ENCODE measurements at regions not wholly inside any gene's neighbourhood (a gene's known extent, or its start where the extent isn't known, plus 50 kb on each side); places are given as distances from the start of the nearest gene placed in this dataset.

DNA sequence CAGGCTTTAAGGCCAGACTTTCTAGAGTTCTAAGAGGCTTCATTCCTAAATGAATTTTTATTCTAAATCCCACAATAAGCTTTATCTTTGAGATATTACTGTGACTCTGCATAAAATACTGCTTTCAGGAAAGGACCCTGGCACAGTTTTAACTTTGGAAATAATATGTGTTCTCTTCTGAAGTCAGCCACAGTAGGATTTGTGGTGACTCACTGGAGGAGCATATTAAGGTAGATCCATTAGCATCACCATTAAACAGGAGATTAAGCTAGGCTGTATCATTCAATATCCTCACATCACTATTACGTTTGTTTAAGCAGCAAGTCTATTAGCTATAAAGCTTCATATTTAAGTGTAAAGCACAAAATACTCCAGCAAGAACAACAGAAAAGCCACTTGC is 186.1 kb upstream of the IZUMO3 start:
- H3K36me3 ChIP-seq (ENCODE audit: control insufficient read depth in 2 of 2, insufficient read depth in 1 of 2, low read length in 2 of 2) = no peaks in the 10 kb centered on the region
- no peaks in the 10 kb centered on the region for H3K9me3 ChIP-seq (ENCODE audit: control insufficient read depth, insufficient read depth, low read depth, low read length)
- ChIA-PET POLR2A (no interaction called here), CTCF (interaction anchor here (0.6 kb wide), 1 partner anchor 49 kb away, joined by 3 read pairs; no protein-coding TSS in a partner anchor)
- TF ChIP-seq ZNF2 (tag by site-specific recombination; IDR thresholded peaks at IDR 0.05) (no peak), ZNF121 (tag by site-specific recombination; IDR thresholded peaks at IDR 0.05) (no peak), ZNF561 (tag by site-specific recombination; IDR thresholded peaks at IDR 0.05; ENCODE audit: borderline replicate concordance) (no peak), HOXC10 (CRISPR knock-in tag; IDR thresholded peaks at IDR 0.05) (no peak), ZNF302 (tag by site-specific recombination; IDR thresholded peaks at IDR 0.05; ENCODE audit: low read depth) (no peak), ZSCAN30 (tag by site-specific recombination; IDR thresholded peaks at IDR 0.05) (no peak), ZNF221 (tag by site-specific recombination; IDR thresholded peaks at IDR 0.05; ENCODE audit: borderline replicate concordance) (no peak)
- TF ChIP-seq, protein P1, sequence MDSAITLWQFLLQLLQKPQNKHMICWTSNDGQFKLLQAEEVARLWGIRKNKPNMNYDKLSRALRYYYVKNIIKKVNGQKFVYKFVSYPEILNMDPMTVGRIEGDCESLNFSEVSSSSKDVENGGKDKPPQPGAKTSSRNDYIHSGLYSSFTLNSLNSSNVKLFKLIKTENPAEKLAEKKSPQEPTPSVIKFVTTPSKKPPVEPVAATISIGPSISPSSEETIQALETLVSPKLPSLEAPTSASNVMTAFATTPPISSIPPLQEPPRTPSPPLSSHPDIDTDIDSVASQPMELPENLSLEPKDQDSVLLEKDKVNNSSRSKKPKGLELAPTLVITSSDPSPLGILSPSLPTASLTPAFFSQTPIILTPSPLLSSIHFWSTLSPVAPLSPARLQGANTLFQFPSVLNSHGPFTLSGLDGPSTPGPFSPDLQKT (IDR thresholded peaks at IDR 0.05; ENCODE audit: borderline replicate concordance, low read depth, low read length) = no peak
- TF ChIP-seq, protein P2, sequence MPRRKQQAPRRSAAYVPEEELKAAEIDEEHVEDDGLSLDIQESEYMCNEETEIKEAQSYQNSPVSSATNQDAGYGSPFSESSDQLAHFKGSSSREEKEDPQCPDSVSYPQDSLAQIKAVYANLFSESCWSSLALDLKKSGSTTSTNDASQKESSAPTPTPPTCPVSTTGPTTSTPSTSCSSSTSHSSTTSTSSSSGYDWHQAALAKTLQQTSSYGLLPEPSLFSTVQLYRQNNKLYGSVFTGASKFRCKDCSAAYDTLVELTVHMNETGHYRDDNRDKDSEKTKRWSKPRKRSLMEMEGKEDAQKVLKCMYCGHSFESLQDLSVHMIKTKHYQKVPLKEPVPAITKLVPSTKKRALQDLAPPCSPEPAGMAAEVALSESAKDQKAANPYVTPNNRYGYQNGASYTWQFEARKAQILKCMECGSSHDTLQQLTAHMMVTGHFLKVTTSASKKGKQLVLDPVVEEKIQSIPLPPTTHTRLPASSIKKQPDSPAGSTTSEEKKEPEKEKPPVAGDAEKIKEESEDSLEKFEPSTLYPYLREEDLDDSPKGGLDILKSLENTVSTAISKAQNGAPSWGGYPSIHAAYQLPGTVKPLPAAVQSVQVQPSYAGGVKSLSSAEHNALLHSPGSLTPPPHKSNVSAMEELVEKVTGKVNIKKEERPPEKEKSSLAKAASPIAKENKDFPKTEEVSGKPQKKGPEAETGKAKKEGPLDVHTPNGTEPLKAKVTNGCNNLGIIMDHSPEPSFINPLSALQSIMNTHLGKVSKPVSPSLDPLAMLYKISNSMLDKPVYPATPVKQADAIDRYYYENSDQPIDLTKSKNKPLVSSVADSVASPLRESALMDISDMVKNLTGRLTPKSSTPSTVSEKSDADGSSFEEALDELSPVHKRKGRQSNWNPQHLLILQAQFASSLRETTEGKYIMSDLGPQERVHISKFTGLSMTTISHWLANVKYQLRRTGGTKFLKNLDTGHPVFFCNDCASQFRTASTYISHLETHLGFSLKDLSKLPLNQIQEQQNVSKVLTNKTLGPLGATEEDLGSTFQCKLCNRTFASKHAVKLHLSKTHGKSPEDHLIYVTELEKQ (tag by site-specific recombination; IDR thresholded peaks at IDR 0.05; ENCODE audit: borderline replicate concordance) = no peak
- no peak overlapping the region for H3K27ac ChIP-seq (ENCODE audit: extremely low read depth, low read depth, low read length)
- no peaks in the 10 kb centered on the region for H3K4me1 ChIP-seq (ENCODE audit: control insufficient read depth, insufficient read depth, low read length)
- H3K4me3 ChIP-seq (ENCODE audit: low read depth, low read length) = no peak overlapping the region

DNA sequence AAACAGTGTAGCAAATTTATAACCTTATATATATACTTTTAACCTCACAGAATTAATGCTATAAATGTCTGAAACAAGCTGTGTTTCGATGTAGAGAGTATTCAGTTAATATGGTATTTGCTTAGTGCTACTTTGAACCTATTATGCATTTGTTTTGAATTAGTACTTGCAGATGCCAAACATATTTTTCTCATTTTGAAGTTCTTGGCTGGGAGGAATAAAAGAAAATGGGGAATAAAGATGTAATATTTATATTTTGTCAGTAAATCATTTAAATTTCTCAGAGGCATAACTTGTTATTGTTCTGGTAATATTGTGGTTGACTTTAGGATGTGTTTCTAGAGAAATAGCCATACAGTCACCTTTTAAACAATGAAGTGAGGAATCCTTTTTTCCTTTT is 175.9 kb upstream of the IZUMO3 start:
- no peaks in the 10 kb centered on the region for H3K36me3 ChIP-seq (ENCODE audit: control insufficient read depth in 2 of 2, insufficient read depth in 1 of 2, low read length in 2 of 2)
- H3K9me3 ChIP-seq (ENCODE audit: control insufficient read depth, insufficient read depth, low read depth, low read length) = no peaks in the 10 kb centered on the region
- TF ChIP-seq ZNF335 (tag by site-specific recombination; conservative IDR thresholded peaks at IDR 0.05) (no peak), ZNF223 (tag by site-specific recombination; IDR thresholded peaks at IDR 0.05) (no peak), ZNF140 (tag by site-specific recombination; IDR thresholded peaks at IDR 0.05) (no peak), ZNF274 (IDR thresholded peaks at IDR 0.05; ENCODE audit: low read length) (no peak), ZNF274 (tag by site-specific recombination; IDR thresholded peaks at IDR 0.05; ENCODE audit: borderline replicate concordance) (no peak), ZNF416 (tag by site-specific recombination; IDR thresholded peaks at IDR 0.05) (no peak), ZNF768 (tag by site-specific recombination; IDR thresholded peaks at IDR 0.05) (no peak), MZF1 (tag by site-specific recombination; IDR thresholded peaks at IDR 0.05; ENCODE audit: borderline replicate concordance) (no peak), ZNF776 (tag by site-specific recombination; IDR thresholded peaks at IDR 0.05; ENCODE audit: borderline replicate concordance) (no peak), ZNF426 (tag by site-specific recombination; IDR thresholded peaks at IDR 0.05) (no peak), BCL11A (tag by site-specific recombination; IDR thresholded peaks at IDR 0.05; ENCODE audit: low read depth) (no peak), ZNF292 (tag by site-specific recombination; IDR thresholded peaks at IDR 0.05; ENCODE audit: borderline replicate concordance, low read depth) (no peak), ZIC2 (tag by site-specific recombination; IDR thresholded peaks at IDR 0.05) (no peak)
- TF ChIP-seq, protein P3, sequence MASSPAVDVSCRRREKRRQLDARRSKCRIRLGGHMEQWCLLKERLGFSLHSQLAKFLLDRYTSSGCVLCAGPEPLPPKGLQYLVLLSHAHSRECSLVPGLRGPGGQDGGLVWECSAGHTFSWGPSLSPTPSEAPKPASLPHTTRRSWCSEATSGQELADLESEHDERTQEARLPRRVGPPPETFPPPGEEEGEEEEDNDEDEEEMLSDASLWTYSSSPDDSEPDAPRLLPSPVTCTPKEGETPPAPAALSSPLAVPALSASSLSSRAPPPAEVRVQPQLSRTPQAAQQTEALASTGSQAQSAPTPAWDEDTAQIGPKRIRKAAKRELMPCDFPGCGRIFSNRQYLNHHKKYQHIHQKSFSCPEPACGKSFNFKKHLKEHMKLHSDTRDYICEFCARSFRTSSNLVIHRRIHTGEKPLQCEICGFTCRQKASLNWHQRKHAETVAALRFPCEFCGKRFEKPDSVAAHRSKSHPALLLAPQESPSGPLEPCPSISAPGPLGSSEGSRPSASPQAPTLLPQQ (tag by site-specific recombination; IDR thresholded peaks at IDR 0.05) = no peak
- TF ChIP-seq, protein P4, sequence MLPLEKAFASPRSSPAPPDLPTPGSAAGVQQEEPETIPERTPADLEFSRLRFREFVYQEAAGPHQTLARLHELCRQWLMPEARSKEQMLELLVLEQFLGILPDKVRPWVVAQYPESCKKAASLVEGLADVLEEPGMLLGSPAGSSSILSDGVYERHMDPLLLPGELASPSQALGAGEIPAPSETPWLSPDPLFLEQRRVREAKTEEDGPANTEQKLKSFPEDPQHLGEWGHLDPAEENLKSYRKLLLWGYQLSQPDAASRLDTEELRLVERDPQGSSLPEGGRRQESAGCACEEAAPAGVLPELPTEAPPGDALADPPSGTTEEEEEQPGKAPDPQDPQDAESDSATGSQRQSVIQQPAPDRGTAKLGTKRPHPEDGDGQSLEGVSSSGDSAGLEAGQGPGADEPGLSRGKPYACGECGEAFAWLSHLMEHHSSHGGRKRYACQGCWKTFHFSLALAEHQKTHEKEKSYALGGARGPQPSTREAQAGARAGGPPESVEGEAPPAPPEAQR (tag by site-specific recombination; IDR thresholded peaks at IDR 0.05) = no peak
- TF ChIP-seq, protein P5, sequence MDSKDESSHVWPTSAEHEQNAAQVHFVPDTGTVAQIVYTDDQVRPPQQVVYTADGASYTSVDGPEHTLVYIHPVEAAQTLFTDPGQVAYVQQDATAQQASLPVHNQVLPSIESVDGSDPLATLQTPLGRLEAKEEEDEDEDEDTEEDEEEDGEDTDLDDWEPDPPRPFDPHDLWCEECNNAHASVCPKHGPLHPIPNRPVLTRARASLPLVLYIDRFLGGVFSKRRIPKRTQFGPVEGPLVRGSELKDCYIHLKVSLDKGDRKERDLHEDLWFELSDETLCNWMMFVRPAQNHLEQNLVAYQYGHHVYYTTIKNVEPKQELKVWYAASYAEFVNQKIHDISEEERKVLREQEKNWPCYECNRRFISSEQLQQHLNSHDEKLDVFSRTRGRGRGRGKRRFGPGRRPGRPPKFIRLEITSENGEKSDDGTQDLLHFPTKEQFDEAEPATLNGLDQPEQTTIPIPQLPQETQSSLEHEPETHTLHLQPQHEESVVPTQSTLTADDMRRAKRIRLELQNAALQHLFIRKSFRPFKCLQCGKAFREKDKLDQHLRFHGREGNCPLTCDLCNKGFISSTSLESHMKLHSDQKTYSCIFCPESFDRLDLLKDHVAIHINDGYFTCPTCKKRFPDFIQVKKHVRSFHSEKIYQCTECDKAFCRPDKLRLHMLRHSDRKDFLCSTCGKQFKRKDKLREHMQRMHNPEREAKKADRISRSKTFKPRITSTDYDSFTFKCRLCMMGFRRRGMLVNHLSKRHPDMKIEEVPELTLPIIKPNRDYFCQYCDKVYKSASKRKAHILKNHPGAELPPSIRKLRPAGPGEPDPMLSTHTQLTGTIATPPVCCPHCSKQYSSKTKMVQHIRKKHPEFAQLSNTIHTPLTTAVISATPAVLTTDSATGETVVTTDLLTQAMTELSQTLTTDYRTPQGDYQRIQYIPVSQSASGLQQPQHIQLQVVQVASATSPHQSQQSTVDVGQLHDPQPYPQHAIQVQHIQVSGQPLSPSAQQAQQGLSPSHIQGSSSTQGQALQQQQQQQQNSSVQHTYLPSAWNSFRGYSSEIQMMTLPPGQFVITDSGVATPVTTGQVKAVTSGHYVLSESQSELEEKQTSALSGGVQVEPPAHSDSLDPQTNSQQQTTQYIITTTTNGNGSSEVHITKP (tag by site-specific recombination; IDR thresholded peaks at IDR 0.05) = no peak
- no peak overlapping the region for H3K4me3 ChIP-seq (ENCODE audit: low read depth, low read length)
- H3K4me1 ChIP-seq (ENCODE audit: control insufficient read depth, insufficient read depth, low read length) = no peaks in the 10 kb centered on the region
- ChIA-PET CTCF (no interaction called here), POLR2A (no interaction called here)
- no peak overlapping the region for H3K27ac ChIP-seq (ENCODE audit: extremely low read depth, low read depth, low read length)

Data from HEK293 (cell line).